Muscle layer of colon (tissue), 2 donors: ENCODE measurements at regions not wholly inside any gene's neighbourhood (a gene's known extent, or its start where the extent isn't known, plus 50 kb on each side); places are given as distances from the start of the nearest gene placed in this dataset.

Source experiments
- H3K27ac ChIP-seq: one replicate; pipeline ENCODE4 v1.7.0; 2013; ENCODE audit warnings: low read depth, mild to moderate bottlenecking, low read length, moderate library complexity
- H3K27me3 ChIP-seq, 2 donors: one replicate each; pipeline ENCODE4 v1.7.0; 2013; ENCODE audit warnings: low read length in 2 of 2, mild to moderate bottlenecking in 2 of 2; ENCODE audit not compliant: insufficient read depth in 2 of 2, control insufficient read depth in 1 of 2
- H3K36me3 ChIP-seq: one replicate; pipeline ENCODE4 v1.7.0; 2013; ENCODE audit warnings: mild to moderate bottlenecking, low read length; ENCODE audit not compliant: insufficient read depth
- H3K4me1 ChIP-seq: one replicate; pipeline ENCODE4 v1.7.0; 2013; ENCODE audit warnings: mild to moderate bottlenecking, low read length; ENCODE audit not compliant: insufficient read depth
- H3K4me3 ChIP-seq, 2 donors: one replicate each; pipeline ENCODE4 v1.7.0; 2013; ENCODE audit warnings: low read length in 2 of 2, low read depth in 1 of 2, mild to moderate bottlenecking in 1 of 2, moderate library complexity in 1 of 2
- H3K9ac ChIP-seq: one replicate; pipeline ENCODE4 v1.7.0; 2013; ENCODE audit warnings: low read length
- H3K9me3 ChIP-seq: one replicate; pipeline ENCODE4 v1.7.0; 2013; ENCODE audit warnings: mild to moderate bottlenecking, low read length
- donor health status: abdominal sarcoma.
- donor health status: Adenocarcinoma of cecum.

- no peaks in the 10 kb centered on the region for H3K4me1 ChIP-seq
- no peaks in the 10 kb centered on the region for H3K36me3 ChIP-seq
- no peak overlapping the region for H3K27ac ChIP-seq
Observed at GRCh38 chr18:46373131-46373530, 268.9 kb downstream of the HAUS1 start.

DNA sequence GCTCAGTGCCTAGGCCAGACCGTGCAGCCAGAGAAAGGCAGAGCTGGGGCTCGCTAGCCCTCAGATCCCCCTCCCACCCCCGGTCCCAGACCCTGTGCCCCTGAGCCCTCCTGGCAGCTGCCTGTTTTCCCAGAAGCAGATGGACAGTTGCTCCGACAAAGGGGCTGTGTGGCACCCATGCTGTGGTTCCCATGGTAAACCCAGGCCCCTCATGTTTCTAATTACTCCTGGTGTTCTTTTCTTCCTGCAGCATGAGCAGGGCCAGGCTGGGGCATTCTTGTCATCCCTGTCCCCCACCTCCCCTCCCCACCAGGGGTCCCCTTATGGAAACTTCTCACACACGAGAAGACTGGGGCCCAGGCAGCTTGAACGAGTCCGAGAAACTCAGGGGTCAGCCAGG lies 269.6 kb downstream of the HAUS1 start:
- Histone ChIP-seq H3K27me3 (no peaks in the 10 kb centered on the region), H3K36me3 (no peaks in the 10 kb centered on the region), H3K27ac (no peak overlapping the region), H3K9me3 (no peaks in the 10 kb centered on the region), H3K9ac (no peak overlapping the region), H3K4me3 (no peak overlapping the region), H3K4me1 (no peaks in the 10 kb centered on the region)

More at GRCh38 chr18:46373131-46373530, 268.9 kb downstream of the HAUS1 start:
- Histone ChIP-seq H3K9me3 (no peaks in the 10 kb centered on the region), H3K4me3 (no peak overlapping the region), H3K27me3 (no peaks in the 10 kb centered on the region), H3K9ac (no peak overlapping the region)

- no peak overlapping the region for H3K27ac ChIP-seq
- H3K4me1 ChIP-seq = no peaks in the 10 kb centered on the region
- no peaks in the 10 kb centered on the region for H3K9me3 ChIP-seq
- H3K27me3 ChIP-seq = no peaks in the 10 kb centered on the region
- H3K36me3 ChIP-seq = no peaks in the 10 kb centered on the region
- no peak overlapping the region for H3K4me3 ChIP-seq
- no peak overlapping the region for H3K9ac ChIP-seq
Observed at GRCh38 chr18:46374850-46375249, 270.7 kb downstream of the HAUS1 start.

DNA sequence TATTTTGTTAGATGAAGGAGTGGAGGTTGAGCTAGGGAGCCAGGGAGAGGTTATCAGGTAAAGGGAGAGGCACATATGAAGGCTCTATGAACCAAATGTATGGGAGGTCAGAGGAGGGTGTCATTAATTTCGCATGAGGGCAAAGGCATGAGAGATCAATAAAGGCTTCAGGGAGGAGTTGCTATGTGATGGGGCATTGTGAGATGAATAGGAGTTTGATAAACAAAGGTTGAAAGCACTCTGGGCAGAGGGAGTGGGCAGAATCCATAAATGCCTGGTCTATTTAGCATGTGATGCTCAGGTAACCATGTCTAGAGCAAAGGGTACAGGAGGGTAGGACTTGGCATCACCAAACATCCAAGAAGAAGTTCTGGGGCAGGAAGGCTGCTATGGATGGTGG lies 273.4 kb downstream of the HAUS1 start:
- Histone ChIP-seq H3K27me3 (no peaks in the 10 kb centered on the region), H3K27ac (no peak overlapping the region), H3K4me1 (no peaks in the 10 kb centered on the region), H3K4me3 (no peak overlapping the region), H3K9me3 (no peaks in the 10 kb centered on the region), H3K36me3 (no peaks in the 10 kb centered on the region), H3K9ac (no peak overlapping the region)

GRCh38 chr18:46378126-46378863 lies 274.1 kb downstream of the HAUS1 start:
- H3K4me3 ChIP-seq = no peak overlapping the region
- H3K9me3 ChIP-seq = no peaks in the 10 kb centered on the region
- no peak overlapping the region for H3K27ac ChIP-seq
- H3K9ac ChIP-seq = no peak overlapping the region
- no peaks in the 10 kb centered on the region for H3K36me3 ChIP-seq
- no peaks in the 10 kb centered on the region for H3K4me1 ChIP-seq
- no peaks in the 10 kb centered on the region for H3K27me3 ChIP-seq

GRCh38 chr18:46378864-46379207 lies 274.7 kb downstream of the HAUS1 start:
- H3K27me3 ChIP-seq = no peaks in the 10 kb centered on the region
- no peaks in the 10 kb centered on the region for H3K4me1 ChIP-seq
- H3K9ac ChIP-seq = no peak overlapping the region
- no peaks in the 10 kb centered on the region for H3K36me3 ChIP-seq
- H3K4me3 ChIP-seq = no peak overlapping the region
- H3K9me3 ChIP-seq = no peaks in the 10 kb centered on the region
- H3K27ac ChIP-seq = no peak overlapping the region

DNA sequence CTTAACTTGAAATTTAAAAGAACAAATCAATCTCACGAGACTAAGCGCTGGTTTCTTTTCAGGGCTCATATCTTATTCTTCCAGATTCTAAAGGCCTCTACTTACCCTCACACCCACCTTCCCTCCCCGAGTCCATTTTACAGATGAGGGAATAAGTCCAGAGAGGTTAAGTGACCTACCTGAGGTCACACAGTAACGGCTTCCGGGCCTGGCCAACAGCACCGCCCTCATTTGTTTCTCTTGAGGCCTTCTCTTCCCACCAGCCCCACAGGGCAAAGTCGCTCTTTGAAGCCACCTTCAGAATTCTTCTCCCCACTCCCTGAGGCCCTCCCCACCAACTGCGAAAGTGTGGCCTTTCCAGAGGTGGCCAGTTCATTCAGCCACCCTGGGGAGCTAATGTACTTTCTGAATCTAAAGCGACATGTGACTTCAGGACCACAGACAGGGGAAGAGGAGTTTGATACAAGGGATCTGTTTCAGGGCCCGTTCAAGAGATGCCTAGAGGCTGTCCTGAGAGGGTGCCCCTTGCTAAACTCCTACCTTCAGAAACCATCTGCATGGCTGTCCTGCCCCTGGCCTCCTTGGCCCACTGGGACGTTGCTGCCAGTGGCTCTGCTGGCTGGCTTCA lies 275.3 kb downstream of the HAUS1 start:
- no peaks in the 10 kb centered on the region for H3K4me1 ChIP-seq
- no peak overlapping the region for H3K9ac ChIP-seq
- no peaks in the 10 kb centered on the region for H3K9me3 ChIP-seq
- H3K27me3 ChIP-seq = no peaks in the 10 kb centered on the region
- no peak overlapping the region for H3K4me3 ChIP-seq
- H3K36me3 ChIP-seq = no peaks in the 10 kb centered on the region
- no peak overlapping the region for H3K27ac ChIP-seq

DNA sequence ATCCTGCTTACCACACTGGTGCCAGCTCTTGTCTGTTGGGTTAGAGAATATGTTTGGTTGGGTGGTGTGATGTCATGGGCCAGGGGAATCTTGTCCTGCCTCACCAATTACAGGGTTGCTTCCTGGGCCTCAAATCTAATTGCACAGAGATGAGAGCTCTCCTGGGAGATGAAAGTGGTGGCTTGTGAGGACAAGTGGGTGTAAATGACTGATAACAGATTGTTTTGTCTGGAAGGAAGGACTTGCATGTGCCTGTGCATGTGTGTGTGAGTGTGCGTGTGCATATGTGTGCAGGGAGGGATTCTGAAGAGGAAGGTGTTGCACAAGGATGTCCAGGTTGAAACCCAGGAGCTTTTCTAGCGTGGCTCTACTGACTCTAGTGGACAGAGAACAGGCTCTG lies 271.9 kb downstream of the LOXHD1 start:
- Histone ChIP-seq H3K4me1 (peaks cover 23% of the 10 kb centered on the region), H3K36me3 (no peaks in the 10 kb centered on the region), H3K27ac (no peak overlapping the region), H3K4me3 (no peak overlapping the region), H3K9me3 (no peaks in the 10 kb centered on the region), H3K9ac (no peak overlapping the region), H3K27me3 (no peaks in the 10 kb centered on the region)

- no peaks in the 10 kb centered on the region for H3K9me3 ChIP-seq
- peaks cover 23% of the 10 kb centered on the region for H3K4me1 ChIP-seq
- H3K36me3 ChIP-seq = no peaks in the 10 kb centered on the region
- peak overlapping the region in 1 of 2 donors; percentile 15 for H3K4me3 ChIP-seq
- H3K9ac ChIP-seq = no peak overlapping the region
- H3K27me3 ChIP-seq = no peaks in the 10 kb centered on the region
- H3K27ac ChIP-seq = no peak overlapping the region
Observed at GRCh38 chr18:46386788-46387187, 270.2 kb downstream of the LOXHD1 start.

- Histone ChIP-seq H3K4me3 (no peak overlapping the region), H3K27me3 (no peaks in the 10 kb centered on the region), H3K4me1 (peaks cover 23% of the 10 kb centered on the region), H3K27ac (peak overlapping the region; percentile 21), H3K36me3 (no peaks in the 10 kb centered on the region), H3K9ac (no peak overlapping the region), H3K9me3 (no peaks in the 10 kb centered on the region)
Observed at GRCh38 chr18:46387441-46388131, 269.4 kb downstream of the LOXHD1 start.

DNA sequence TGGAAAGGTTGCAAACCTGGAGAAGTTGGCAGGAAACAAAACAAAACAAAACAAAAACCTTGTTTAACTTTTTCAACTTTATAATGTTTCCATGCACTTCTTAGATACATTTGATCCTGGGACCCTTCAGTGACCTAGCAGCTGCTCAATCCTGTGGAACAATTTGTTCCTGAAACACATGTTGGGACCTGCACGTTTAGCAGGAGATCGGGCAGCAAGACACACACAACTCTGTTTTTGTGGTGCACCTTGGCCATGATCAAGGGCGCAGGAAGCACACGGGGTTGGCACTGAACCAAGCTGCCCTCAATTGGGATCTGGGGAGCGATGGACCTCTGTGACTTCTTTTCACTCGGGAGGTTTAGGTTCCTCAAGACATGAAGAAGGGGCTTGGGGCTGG lies 268.7 kb downstream of the LOXHD1 start:
- H3K36me3 ChIP-seq = no peaks in the 10 kb centered on the region
- no peak overlapping the region for H3K9ac ChIP-seq
- H3K4me3 ChIP-seq = no peak overlapping the region
- no peak overlapping the region for H3K27ac ChIP-seq
- H3K27me3 ChIP-seq = no peaks in the 10 kb centered on the region
- no peaks in the 10 kb centered on the region for H3K9me3 ChIP-seq
- H3K4me1 ChIP-seq = peaks cover 23% of the 10 kb centered on the region
